Activated T-helper 9 cell treated with anti-CD3 and anti-CD28 coated beads, Interleukin-2, amount 50 U/mL, for 16 hours (primary cell): ENCODE measurements at regions not wholly inside any gene's neighbourhood (a gene's known extent, or its start where the extent isn't known, plus 50 kb on each side); places are given as distances from the start of the nearest gene placed in this dataset.
"Not testable (repeated sequence)": the region's sequence is repeated elsewhere in the genome, so short reads cannot be mapped to it uniquely, and the experiment has no call there.

ENCODE experiments used
- DNase-seq: peaks from one replicate; pipeline ENCODE4 v3.0.0-alpha.2; 2020; ENCODE audit warnings: low read depth

- no peak for DNase-seq
Measured at GRCh38 chr1:213585402-213585801, 402.4 kb upstream of the PROX1 start.

GRCh38 chr1:213585959-213586586, 401.7 kb upstream of the PROX1 start:
- DNase-seq = no peak

GRCh38 chr1:213586587-213586972, 401.2 kb upstream of the PROX1 start:
- no peak for DNase-seq

- no peak for DNase-seq
Measured at GRCh38 chr1:213596729-213597128, 391.0 kb upstream of the PROX1 start.

- no peak for DNase-seq
Measured at GRCh38 chr1:213598263-213598662, 389.5 kb upstream of the PROX1 start.

GRCh38 chr1:213600879-213601278, 386.9 kb upstream of the PROX1 start:
- no peak for DNase-seq

- DNase-seq = not testable (repeated sequence)
Measured at GRCh38 chr1:213601705-213602104, 386.1 kb upstream of the PROX1 start.

- no peak for DNase-seq
Measured at GRCh38 chr1:213602796-213603486, 384.8 kb upstream of the PROX1 start.

- DNase-seq = no peak
Measured at GRCh38 chr1:213604477-213604876, 383.3 kb upstream of the PROX1 start.

GRCh38 chr1:213605732-213606131, 382.0 kb upstream of the PROX1 start:
- no peak for DNase-seq

- DNase-seq = no peak
Measured at GRCh38 chr1:213606252-213606820, 381.4 kb upstream of the PROX1 start.

GRCh38 chr1:213613549-213613948, 374.2 kb upstream of the PROX1 start:
- no peak for DNase-seq

GRCh38 chr1:213615226-213615916, 372.4 kb upstream of the PROX1 start:
- DNase-seq = no peak

- no peak for DNase-seq
Measured at GRCh38 chr1:213617133-213617532, 370.6 kb upstream of the PROX1 start.

GRCh38 chr1:213618094-213618493, 369.7 kb upstream of the PROX1 start:
- no peak for DNase-seq

- DNase-seq = no peak
Measured at GRCh38 chr1:213619026-213619425, 368.7 kb upstream of the PROX1 start.

GRCh38 chr1:213621077-213621476, 366.7 kb upstream of the PROX1 start:
- DNase-seq = no peak

GRCh38 chr1:213622365-213623063, 365.3 kb upstream of the PROX1 start:
- DNase-seq = no peak

- no peak for DNase-seq
Measured at GRCh38 chr1:213623064-213623581, 364.6 kb upstream of the PROX1 start.

- no peak for DNase-seq
Measured at GRCh38 chr1:213623862-213624261, 363.9 kb upstream of the PROX1 start.

- DNase-seq = not testable (repeated sequence)
Measured at GRCh38 chr1:213636778-213637177, 351.0 kb upstream of the PROX1 start.

GRCh38 chr1:213641312-213641711, 346.5 kb upstream of the PROX1 start:
- no peak for DNase-seq
